RWPE2 (cell line): ENCODE measurements at regions not wholly inside any gene's neighbourhood (a gene's known extent, or its start where the extent isn't known, plus 50 kb on each side); places are given as distances from the start of the nearest gene placed in this dataset.

Experiments used
- ATAC-seq: fragments of 200-7000 bp; cut with Tn5 transposase; 3 replicates; pipeline ENCODE4 v1.9.1; 2021; ENCODE audit warnings: low read depth
- DNase-seq: peaks from one replicate; pipeline ENCODE4 v3.0.0-alpha.2; 2020; ENCODE audit warnings: low spot score
- H3K27ac ChIP-seq: fragments of 450-650 bp; 2 replicates; pipeline ENCODE4 v1.5.1; 2017; ENCODE audit warnings: mild to moderate bottlenecking; ENCODE audit not compliant: poor library complexity, severe bottlenecking
- H3K27me3 ChIP-seq: fragments of 250-450 bp; sonication (Bioruptor Pico); 2 replicates; pipeline ENCODE4 v1.5.1; 2021; ENCODE audit warnings: mild to moderate bottlenecking, moderate library complexity; ENCODE audit not compliant: insufficient read depth, poor library complexity, severe bottlenecking
- H3K36me3 ChIP-seq: fragments of 250-450 bp; sonication (Bioruptor Pico); 2 replicates; pipeline ENCODE4 v1.5.1; 2020; ENCODE audit warnings: low read depth, mild to moderate bottlenecking, moderate library complexity
- H3K4me1 ChIP-seq: fragments of 250-450 bp; sonication (Bioruptor Pico); 2 replicates; pipeline ENCODE4 v1.5.1; 2021; ENCODE audit warnings: mild to moderate bottlenecking, moderate library complexity; ENCODE audit not compliant: insufficient read depth, poor library complexity, severe bottlenecking
- H3K4me3 ChIP-seq: fragments of 250-450 bp; sonication (Bioruptor Pico); 2 replicates; pipeline ENCODE4 v1.5.1; 2021; ENCODE audit warnings: mild to moderate bottlenecking, moderate library complexity; ENCODE audit not compliant: severe bottlenecking
- H3K9me3 ChIP-seq: fragments of 250-450 bp; sonication (Bioruptor Pico); 2 replicates; pipeline ENCODE4 v1.5.1; 2021; ENCODE audit warnings: mild to moderate bottlenecking, moderate library complexity; ENCODE audit not compliant: severe bottlenecking
- TF ChIP-seq, protein P1 (sequence below): fragments of 450-650 bp; IDR thresholded peaks from one replicate; pipeline ENCODE4 v1.5.1; 2017; ENCODE audit warnings: mild to moderate bottlenecking, moderate library complexity; ENCODE audit not compliant: poor library complexity, severe bottlenecking

DNA sequence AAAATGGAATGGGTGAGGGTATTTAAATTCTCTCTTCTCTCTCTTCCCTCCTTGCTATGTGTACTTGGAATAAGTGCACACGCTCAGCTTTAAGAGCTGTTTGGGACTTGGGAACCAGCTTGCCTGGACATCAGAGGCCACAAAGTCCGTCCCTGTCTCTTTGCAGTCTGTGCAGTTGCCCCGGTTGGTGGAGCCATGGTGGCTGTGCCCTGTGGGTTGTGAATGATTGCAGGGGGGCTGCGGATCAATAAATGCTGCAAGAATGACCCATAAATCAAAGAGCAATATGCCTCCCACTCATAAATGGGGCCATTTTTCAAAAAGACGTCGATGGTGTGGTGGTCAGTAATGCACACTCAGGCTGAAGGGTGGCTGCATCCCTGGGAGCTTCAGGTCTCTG is 135.1 kb upstream of the CST7 start:
- ATAC-seq (no peak), DNase-seq (no peak)
- Histone ChIP-seq H3K36me3 (no peaks in the 10 kb centered on the region), H3K27me3 (no peaks in the 10 kb centered on the region), H3K4me3 (no peak overlapping the region), H3K9me3 (no peaks in the 10 kb centered on the region), H3K27ac (no peak overlapping the region), H3K4me1 (no peaks in the 10 kb centered on the region)
- TF ChIP-seq, protein P1, sequence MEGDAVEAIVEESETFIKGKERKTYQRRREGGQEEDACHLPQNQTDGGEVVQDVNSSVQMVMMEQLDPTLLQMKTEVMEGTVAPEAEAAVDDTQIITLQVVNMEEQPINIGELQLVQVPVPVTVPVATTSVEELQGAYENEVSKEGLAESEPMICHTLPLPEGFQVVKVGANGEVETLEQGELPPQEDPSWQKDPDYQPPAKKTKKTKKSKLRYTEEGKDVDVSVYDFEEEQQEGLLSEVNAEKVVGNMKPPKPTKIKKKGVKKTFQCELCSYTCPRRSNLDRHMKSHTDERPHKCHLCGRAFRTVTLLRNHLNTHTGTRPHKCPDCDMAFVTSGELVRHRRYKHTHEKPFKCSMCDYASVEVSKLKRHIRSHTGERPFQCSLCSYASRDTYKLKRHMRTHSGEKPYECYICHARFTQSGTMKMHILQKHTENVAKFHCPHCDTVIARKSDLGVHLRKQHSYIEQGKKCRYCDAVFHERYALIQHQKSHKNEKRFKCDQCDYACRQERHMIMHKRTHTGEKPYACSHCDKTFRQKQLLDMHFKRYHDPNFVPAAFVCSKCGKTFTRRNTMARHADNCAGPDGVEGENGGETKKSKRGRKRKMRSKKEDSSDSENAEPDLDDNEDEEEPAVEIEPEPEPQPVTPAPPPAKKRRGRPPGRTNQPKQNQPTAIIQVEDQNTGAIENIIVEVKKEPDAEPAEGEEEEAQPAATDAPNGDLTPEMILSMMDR: no peak

DNA sequence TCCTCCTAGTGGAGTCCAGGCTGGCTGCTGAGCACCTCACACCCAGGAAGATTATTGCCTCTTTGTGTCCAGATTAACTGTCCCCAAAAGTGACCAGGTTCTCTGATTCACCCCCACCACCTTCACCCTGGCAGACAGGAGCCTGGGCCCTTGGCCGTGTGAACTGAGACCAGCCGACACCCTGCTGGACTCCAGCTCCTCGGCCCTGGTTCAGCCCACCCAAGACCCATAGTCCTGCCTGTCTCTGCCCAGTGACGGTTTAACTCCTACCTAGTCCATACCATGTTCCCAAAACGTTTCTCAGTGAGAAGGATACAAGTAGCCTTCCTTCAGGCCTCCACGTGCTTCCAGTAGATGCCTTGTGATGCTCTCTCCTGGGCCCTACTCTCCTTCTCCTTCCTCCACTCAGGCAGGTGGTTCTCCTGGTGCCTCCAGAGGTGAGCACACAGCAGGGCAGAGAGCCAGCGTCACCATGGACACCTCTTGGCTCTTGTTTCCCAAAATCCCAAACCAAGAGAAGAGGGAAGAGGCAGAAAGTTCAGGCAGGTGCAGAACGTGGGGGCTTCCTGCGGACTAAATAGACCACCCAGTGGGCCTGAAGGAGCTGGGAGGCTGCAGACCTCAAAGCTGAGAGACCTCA is 134.4 kb upstream of the CST7 start:
- no peaks in the 10 kb centered on the region for H3K27me3 ChIP-seq
- no peak for DNase-seq
- TF ChIP-seq, protein P1: no peak

DNA sequence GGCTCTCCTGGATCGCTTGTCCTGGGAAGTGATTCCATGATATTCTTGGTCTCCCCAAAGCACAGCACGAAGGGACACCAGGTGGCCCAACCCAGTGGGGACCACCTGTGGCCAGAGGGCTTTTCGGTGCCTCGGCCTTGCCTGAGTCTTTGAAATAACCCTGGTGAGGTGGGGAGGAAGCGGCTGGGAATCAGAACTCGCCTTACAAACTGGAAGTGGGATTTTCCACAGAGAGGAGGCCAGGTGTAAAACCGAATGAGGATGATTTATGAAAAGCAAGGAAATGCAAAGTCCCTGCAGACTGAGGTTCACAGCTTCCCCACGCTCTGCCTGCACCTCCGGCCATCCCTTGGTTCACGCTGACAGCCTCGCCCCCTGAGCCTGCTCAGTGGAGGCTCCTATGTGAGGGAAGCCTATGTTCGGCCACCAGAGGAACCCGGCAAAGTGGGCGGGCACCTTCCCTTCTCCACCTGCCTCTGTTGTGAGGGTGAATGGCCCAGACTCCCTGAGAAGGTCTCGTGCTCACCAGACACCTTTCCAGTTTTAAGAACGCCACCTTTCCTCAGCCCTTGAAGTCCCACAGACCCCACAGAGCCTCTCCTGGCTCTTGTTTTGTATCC is 133.8 kb upstream of the CST7 start:
- no peaks in the 10 kb centered on the region for H3K27me3 ChIP-seq
- no peak overlapping the region for H3K4me3 ChIP-seq
- no peaks in the 10 kb centered on the region for H3K4me1 ChIP-seq
- H3K27ac ChIP-seq: no peak overlapping the region
- no peaks in the 10 kb centered on the region for H3K9me3 ChIP-seq
- ATAC-seq: no peak
- no peaks in the 10 kb centered on the region for H3K36me3 ChIP-seq
- TF ChIP-seq, protein P1: no peak
- DNase-seq: no peak

More for the DNA sequence above, 134.4 kb upstream of the CST7 start:
- Histone ChIP-seq H3K4me3 (no peak overlapping the region), H3K36me3 (no peaks in the 10 kb centered on the region), H3K4me1 (no peaks in the 10 kb centered on the region), H3K9me3 (no peaks in the 10 kb centered on the region), H3K27ac (no peak overlapping the region)
- ATAC-seq: no peak

DNA sequence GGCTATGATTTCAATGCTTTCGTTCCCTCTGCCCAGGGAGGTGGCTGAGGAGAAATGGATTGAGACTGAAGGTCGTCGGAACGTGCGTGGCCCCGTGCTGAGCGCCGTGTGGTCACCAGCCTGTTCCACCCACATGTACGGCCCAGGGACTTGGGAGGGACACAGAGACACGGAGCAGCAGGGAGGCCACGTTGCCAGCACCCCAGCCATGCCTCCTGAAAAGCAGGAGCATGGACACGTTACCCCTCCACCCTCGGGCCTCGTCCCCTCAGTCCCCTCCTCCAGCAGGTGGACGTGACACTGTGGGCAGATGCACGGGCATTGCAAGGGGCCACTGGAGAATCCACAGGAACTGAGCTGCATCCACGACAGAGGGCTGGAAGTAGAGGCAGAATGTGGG is 133.1 kb upstream of the CST7 start:
- Histone ChIP-seq H3K9me3 (no peaks in the 10 kb centered on the region), H3K36me3 (no peaks in the 10 kb centered on the region), H3K4me3 (no peak overlapping the region), H3K4me1 (no peaks in the 10 kb centered on the region), H3K27me3 (no peaks in the 10 kb centered on the region), H3K27ac (no peak overlapping the region)
- ATAC-seq (no peak), DNase-seq (no peak)
- TF ChIP-seq, protein P1: no peak

DNA sequence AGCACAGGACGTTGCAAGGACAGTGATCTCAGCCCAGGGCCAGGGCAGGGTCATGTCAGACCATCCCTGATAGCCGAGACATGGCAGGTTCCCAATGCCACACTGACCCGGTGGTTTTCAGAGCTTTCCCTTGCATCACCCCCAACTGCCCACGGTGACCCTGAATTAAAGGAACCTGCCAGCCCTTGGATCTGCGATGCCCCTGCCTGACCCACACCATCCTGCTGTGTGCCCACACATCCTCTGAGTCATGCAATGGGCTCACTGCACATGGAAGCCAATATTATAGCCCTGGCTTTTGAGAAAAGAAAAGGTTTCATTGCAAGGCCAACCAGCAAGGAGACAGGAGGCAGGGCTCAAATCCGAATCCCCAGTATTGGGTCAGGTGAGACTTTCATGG is 132.6 kb upstream of the CST7 start:
- Histone ChIP-seq H3K4me1 (no peaks in the 10 kb centered on the region), H3K27ac (no peak overlapping the region), H3K9me3 (no peaks in the 10 kb centered on the region), H3K27me3 (no peaks in the 10 kb centered on the region), H3K4me3 (no peak overlapping the region), H3K36me3 (no peaks in the 10 kb centered on the region)
- no peak for DNase-seq
- no peak for ATAC-seq
- TF ChIP-seq, protein P1: no peak
